Vagina (tissue), 2 donors: ENCODE measurements at regions not wholly inside any gene's neighbourhood (a gene's known extent, or its start where the extent isn't known, plus 50 kb on each side); places are given as distances from the start of the nearest gene placed in this dataset.

Experiments used
- DNase-seq, 2 donors: peaks; one replicate each; pipeline ENCODE4 v3.0.0-alpha.2; 2017; ENCODE audit errors: extremely low spot score in 2 of 2
- H3K27ac ChIP-seq: fragments of 200-600 bp; sonication (generic); one replicate; pipeline ENCODE4 v1.5.1; 2019
- H3K27me3 ChIP-seq: fragments of 200-600 bp; sonication (generic); one replicate; pipeline ENCODE4 v1.5.1; 2019
- H3K36me3 ChIP-seq, 2 donors: fragments of 200-600 bp; sonication (generic); one replicate each; pipeline ENCODE4 v1.5.1; 2017 to 2019
- H3K4me1 ChIP-seq: fragments of 200-600 bp; sonication (generic); one replicate; pipeline ENCODE4 v1.5.1; 2019
- H3K4me3 ChIP-seq, 2 donors: fragments of 200-600 bp; sonication (generic); 1 replicate in 1 of 2; 2 replicates in 1 of 2; pipeline ENCODE4 v1.5.1; 2016 to 2019
- H3K9me3 ChIP-seq: fragments of 200-600 bp; sonication (generic); one replicate; pipeline ENCODE4 v1.5.1; 2019
- CTCF ChIP-seq, 3 experiments: fragments of 450-650 bp in 2 of 3; fragments of 200-600 bp in 1 of 3; sonication (generic) in 1 of 3; IDR thresholded peaks; one replicate each; pipeline ENCODE4 v1.5.1; 2017 to 2019; ENCODE audit warnings: antibody characterized with exemption in 3 of 3, mild to moderate bottlenecking in 2 of 3, moderate library complexity in 2 of 3
- POLR2A ChIP-seq, 2 donors: fragments of 450-650 bp; IDR thresholded peaks; one replicate each; pipeline ENCODE4 v1.6.1; 2017; ENCODE audit warnings: antibody characterized with exemption in 2 of 2, mild to moderate bottlenecking in 2 of 2, moderate library complexity in 2 of 2
- POLR2AphosphoS5 ChIP-seq, 2 donors: sonication (generic); formaldehyde crosslinking; IDR thresholded peaks; one replicate each; pipeline ENCODE4 v1.9.0; 2017; ENCODE audit warnings: antibody characterized with exemption in 2 of 2, mild to moderate bottlenecking in 2 of 2, low read depth in 1 of 2; ENCODE audit not compliant: insufficient read depth in 1 of 2
- intact Hi-C: fragments of 100-400 bp; cut with DNase I; formaldehyde crosslinking; loops from one replicate; pipeline ENCODE4 v1.15.1; 2023

GRCh38 chr1:70754701-70755100 lies 292.9 kb downstream of the PTGER3 start:
- H3K36me3 ChIP-seq: no peaks in the 10 kb centered on the region
- no peaks in the 10 kb centered on the region for H3K27me3 ChIP-seq
- no peak overlapping the region for H3K4me3 ChIP-seq
- intact Hi-C loops: loop anchor here (5.0 kb wide), 1 partner anchor 347 kb away; no protein-coding TSS in a partner anchor
- H3K9me3 ChIP-seq: no peaks in the 10 kb centered on the region
- TF ChIP-seq POLR2A (IDR thresholded peaks at IDR 0.05) (no peak), POLR2AphosphoS5 (IDR thresholded peaks at IDR 0.05; ENCODE audit: insufficient read depth in 1 of 2, low read depth in 1 of 2) (no peak), CTCF (IDR thresholded peaks at IDR 0.05) (no peak)
- H3K27ac ChIP-seq: no peak overlapping the region
- H3K4me1 ChIP-seq: no peaks in the 10 kb centered on the region
- DNase-seq: no peak

- intact Hi-C loops: no loop called here
- H3K27ac ChIP-seq: no peak overlapping the region
- no peaks in the 10 kb centered on the region for H3K9me3 ChIP-seq
- DNase-seq: no peak
- H3K4me3 ChIP-seq: no peak overlapping the region
- no peaks in the 10 kb centered on the region for H3K27me3 ChIP-seq
- no peaks in the 10 kb centered on the region for H3K4me1 ChIP-seq
- TF ChIP-seq CTCF (IDR thresholded peaks at IDR 0.05) (no peak), POLR2AphosphoS5 (IDR thresholded peaks at IDR 0.05; ENCODE audit: insufficient read depth in 1 of 2, low read depth in 1 of 2) (no peak), POLR2A (IDR thresholded peaks at IDR 0.05) (no peak)
- H3K36me3 ChIP-seq: no peaks in the 10 kb centered on the region
These were observed 287.5 kb downstream of the PTGER3 start for GRCh38 chr1:70760154-70760553.

- Histone ChIP-seq H3K27ac (no peak overlapping the region), H3K9me3 (no peaks in the 10 kb centered on the region), H3K4me1 (no peaks in the 10 kb centered on the region), H3K4me3 (no peak overlapping the region), H3K27me3 (no peaks in the 10 kb centered on the region), H3K36me3 (no peaks in the 10 kb centered on the region)
- intact Hi-C loops: no loop called here
- DNase-seq: no peak
- TF ChIP-seq POLR2A (IDR thresholded peaks at IDR 0.05): no peak
- no peak for TF ChIP-seq CTCF (IDR thresholded peaks at IDR 0.05)
- TF ChIP-seq POLR2AphosphoS5 (IDR thresholded peaks at IDR 0.05; ENCODE audit: insufficient read depth in 1 of 2, low read depth in 1 of 2): no peak
These were observed 285.2 kb downstream of the PTGER3 start for GRCh38 chr1:70762386-70762785.

GRCh38 chr1:70764747-70765146 lies 282.9 kb downstream of the PTGER3 start:
- no peak for TF ChIP-seq POLR2AphosphoS5 (IDR thresholded peaks at IDR 0.05; ENCODE audit: insufficient read depth in 1 of 2, low read depth in 1 of 2)
- no peak for TF ChIP-seq CTCF (IDR thresholded peaks at IDR 0.05)
- no peak for TF ChIP-seq POLR2A (IDR thresholded peaks at IDR 0.05)
- no peak for DNase-seq
- no peak overlapping the region for H3K27ac ChIP-seq
- no peaks in the 10 kb centered on the region for H3K9me3 ChIP-seq
- H3K27me3 ChIP-seq: no peaks in the 10 kb centered on the region
- no peaks in the 10 kb centered on the region for H3K36me3 ChIP-seq
- intact Hi-C loops: no loop called here
- no peaks in the 10 kb centered on the region for H3K4me1 ChIP-seq
- no peak overlapping the region for H3K4me3 ChIP-seq

- Histone ChIP-seq H3K4me3 (no peak overlapping the region), H3K27me3 (no peaks in the 10 kb centered on the region), H3K9me3 (no peaks in the 10 kb centered on the region), H3K27ac (no peak overlapping the region), H3K36me3 (no peaks in the 10 kb centered on the region), H3K4me1 (no peaks in the 10 kb centered on the region)
- TF ChIP-seq POLR2A (IDR thresholded peaks at IDR 0.05) (no peak), CTCF (IDR thresholded peaks at IDR 0.05) (no peak), POLR2AphosphoS5 (IDR thresholded peaks at IDR 0.05; ENCODE audit: insufficient read depth in 1 of 2, low read depth in 1 of 2) (no peak)
- DNase-seq: no peak
- intact Hi-C loops: no loop called here
These were observed 280.2 kb downstream of the PTGER3 start for GRCh38 chr1:70767377-70767776.
